Cardiac fibroblast (primary cell): ENCODE measurements at regions not wholly inside any gene's neighbourhood (a gene's known extent, or its start where the extent isn't known, plus 50 kb on each side); places are given as distances from the start of the nearest gene placed in this dataset.

Source experiments
- DNase-seq, 2 donors: peaks; one replicate each; pipeline versions ENCODE4 v3.0.0 to v3.0.0-alpha.2; 2010; ENCODE audit warnings: low read depth in 2 of 2
- H3K4me3 ChIP-seq, 2 donors: replicated peaks in 1 of 2; 1 replicate in 1 of 2; 2 replicates in 1 of 2; pipeline ENCODE4 v1.5.1; 2011; ENCODE audit warnings: low read depth in 2 of 2, low read length in 2 of 2, mild to moderate bottlenecking in 2 of 2, moderate library complexity in 1 of 2
- CTCF ChIP-seq: IDR thresholded peaks from one replicate; pipeline ENCODE4 v1.5.1; 2011; ENCODE audit warnings: low read depth, mild to moderate bottlenecking, low read length, inconsistent platforms

GRCh38 chr19:31952693-31953092 lies 392.7 kb upstream of the ZNF507 start:
- H3K4me3 ChIP-seq = no peak overlapping the region
- TF ChIP-seq CTCF = no peak
- DNase-seq = no peak

GRCh38 chr19:31955061-31955460 lies 390.3 kb upstream of the ZNF507 start:
- no peak for TF ChIP-seq CTCF
- no peak overlapping the region for H3K4me3 ChIP-seq
- no peak for DNase-seq

- no peak overlapping the region for H3K4me3 ChIP-seq
- DNase-seq = no peak
- TF ChIP-seq CTCF = no peak
Observed at GRCh38 chr19:31955884-31956283, 389.5 kb upstream of the ZNF507 start.

- DNase-seq = no peak
- no peak overlapping the region for H3K4me3 ChIP-seq
- TF ChIP-seq CTCF = no peak
Observed at GRCh38 chr19:31956771-31957392, 388.5 kb upstream of the ZNF507 start.

GRCh38 chr19:31957711-31958110 lies 387.7 kb upstream of the ZNF507 start:
- DNase-seq = no peak
- H3K4me3 ChIP-seq = no peak overlapping the region
- no peak for TF ChIP-seq CTCF

- TF ChIP-seq CTCF = no peak
- no peak overlapping the region for H3K4me3 ChIP-seq
Observed at GRCh38 chr19:31959527-31960018, 385.8 kb upstream of the ZNF507 start.

GRCh38 chr19:31960474-31960873 lies 384.9 kb upstream of the ZNF507 start:
- TF ChIP-seq CTCF = no peak
- no peak overlapping the region for H3K4me3 ChIP-seq
- no peak for DNase-seq

More at GRCh38 chr19:31959527-31960018, 385.8 kb upstream of the ZNF507 start:
- no peak for DNase-seq
